Sigmoid colon (tissue), 6 donors: ENCODE measurements at regions not wholly inside any gene's neighbourhood (a gene's known extent, or its start where the extent isn't known, plus 50 kb on each side); places are given as distances from the start of the nearest gene placed in this dataset.

ENCODE experiments used
- DNase-seq: peaks from one replicate; pipeline ENCODE4 v3.0.0-alpha.2; 2019
- H3K27ac ChIP-seq, 4 donors: fragments of 200-600 bp; sonication (generic); one replicate each; pipeline ENCODE4 v1.5.1; 2016 to 2019; ENCODE audit warnings: mild to moderate bottlenecking in 1 of 4
- H3K27me3 ChIP-seq, 3 donors: fragments of 200-600 bp; sonication (generic); one replicate each; pipeline ENCODE4 v1.5.1; 2019; ENCODE audit warnings: mild to moderate bottlenecking in 1 of 3
- H3K36me3 ChIP-seq, 4 donors: fragments of 200-600 bp; sonication (generic); one replicate each; pipeline ENCODE4 v1.5.1; 2016 to 2019
- H3K4me1 ChIP-seq, 4 donors: fragments of 200-600 bp; sonication (generic); one replicate each; pipeline ENCODE4 v1.5.1; 2017 to 2019
- H3K4me3 ChIP-seq, 4 donors: fragments of 200-600 bp; sonication (generic); one replicate each; pipeline ENCODE4 v1.5.1; 2017 to 2019; ENCODE audit warnings: mild to moderate bottlenecking in 2 of 4, moderate library complexity in 1 of 4
- H3K9me3 ChIP-seq, 4 donors: fragments of 200-600 bp in 3 of 4; sonication (generic) in 3 of 4; one replicate each; pipeline versions ENCODE4 v1.5.1 to v1.6.1; 2013 to 2019
- CTCF ChIP-seq, 4 experiments: fragments of 450-650 bp in 3 of 4; fragments of 200-600 bp in 1 of 4; IDR thresholded peaks; one replicate each; pipeline ENCODE4 v1.5.1; 2016 to 2019; ENCODE audit warnings: antibody characterized with exemption in 4 of 4, mild to moderate bottlenecking in 3 of 4, moderate library complexity in 2 of 4
- EP300 ChIP-seq, 4 donors: sonication (generic); formaldehyde crosslinking; IDR thresholded peaks; one replicate each; pipeline ENCODE4 v1.6.1; 2017; ENCODE audit warnings: antibody characterized with exemption in 4 of 4
- POLR2A ChIP-seq, 2 donors: fragments of 450-650 bp; IDR thresholded peaks; one replicate each; pipeline ENCODE4 v1.6.1; 2016; ENCODE audit warnings: antibody characterized with exemption in 2 of 2, mild to moderate bottlenecking in 2 of 2, moderate library complexity in 2 of 2
- POLR2AphosphoS5 ChIP-seq, 4 donors: sonication (generic); formaldehyde crosslinking; IDR thresholded peaks; one replicate each; pipeline ENCODE4 v1.6.1; 2017; ENCODE audit warnings: antibody characterized with exemption in 4 of 4
- WGBS, 2 donors: extraction: QIAGEN DNeasy Blood & Tissue Kit; methylation state at CpG; one replicate each; pipeline ENCODE4 v1.1.7; 2013; 5-methylcytosine and 5-hydroxymethylcytosine counted together
- intact Hi-C: fragments of 100-400 bp; cut with DNase I; formaldehyde crosslinking; loops from one replicate; pipeline ENCODE4 v1.15.1; 2023
- donor health status: healthy with polysubstance abuse.
- donor health status: healthy.

GRCh38 chr10:78436706-78437406 lies 403.2 kb downstream of the RPS24 start:
- no peaks in the 10 kb centered on the region for H3K9me3 ChIP-seq
- no peaks in the 10 kb centered on the region for H3K36me3 ChIP-seq
- WGBS, 2 donors: 78 to 81% methylated on average over 8 of the region's 8 CpGs
- TF ChIP-seq POLR2AphosphoS5 (IDR thresholded peaks at IDR 0.05): no peak
- no peak for TF ChIP-seq EP300 (IDR thresholded peaks at IDR 0.05)
- peak overlapping the region in 3 of 4 donors; percentile 5 to 43 (median 10) for H3K27ac ChIP-seq
- peaks cover 0 to 74% (median 65%) of the 10 kb centered on the region in 4 donors for H3K4me1 ChIP-seq
- peak; percentile 40 for DNase-seq
- H3K4me3 ChIP-seq: no peak overlapping the region
- H3K27me3 ChIP-seq: no peaks in the 10 kb centered on the region
- intact Hi-C loops: no loop called here

GRCh38 chr10:78437407-78437768 lies 403.7 kb downstream of the RPS24 start:
- intact Hi-C loops: no loop called here
- H3K4me1 ChIP-seq: peaks cover 0 to 74% (median 65%) of the 10 kb centered on the region in 4 donors
- no peaks in the 10 kb centered on the region for H3K27me3 ChIP-seq
- no peak overlapping the region for H3K4me3 ChIP-seq
- 87 to 89% methylated on average over 5 of the region's 5 CpGs for WGBS, 2 donors
- H3K9me3 ChIP-seq: no peaks in the 10 kb centered on the region
- peak overlapping the region in 1 of 4 donors; percentile 43 for H3K27ac ChIP-seq
- TF ChIP-seq CTCF (IDR thresholded peaks at IDR 0.05) (no peak), POLR2AphosphoS5 (IDR thresholded peaks at IDR 0.05) (no peak), POLR2A (IDR thresholded peaks at IDR 0.05) (no peak), EP300 (IDR thresholded peaks at IDR 0.05) (no peak)
- peak; percentile 38 for DNase-seq
- H3K36me3 ChIP-seq: no peaks in the 10 kb centered on the region

GRCh38 chr10:78437998-78438906 lies 404.6 kb downstream of the RPS24 start:
- WGBS, 2 donors: 73 to 80% methylated on average over 9 of the region's 9 CpGs
- Histone ChIP-seq H3K27me3 (no peaks in the 10 kb centered on the region), H3K36me3 (no peaks in the 10 kb centered on the region), H3K4me1 (peaks cover 0 to 65% (median 58%) of the 10 kb centered on the region in 4 donors), H3K9me3 (no peaks in the 10 kb centered on the region), H3K27ac (no peak overlapping the region), H3K4me3 (no peak overlapping the region)
- intact Hi-C loops: no loop called here
- TF ChIP-seq EP300 (IDR thresholded peaks at IDR 0.05) (no peak), POLR2AphosphoS5 (IDR thresholded peaks at IDR 0.05) (no peak), CTCF (IDR thresholded peaks at IDR 0.05) (no peak), POLR2A (IDR thresholded peaks at IDR 0.05) (no peak)
- peak; percentile 63 for DNase-seq

DNA sequence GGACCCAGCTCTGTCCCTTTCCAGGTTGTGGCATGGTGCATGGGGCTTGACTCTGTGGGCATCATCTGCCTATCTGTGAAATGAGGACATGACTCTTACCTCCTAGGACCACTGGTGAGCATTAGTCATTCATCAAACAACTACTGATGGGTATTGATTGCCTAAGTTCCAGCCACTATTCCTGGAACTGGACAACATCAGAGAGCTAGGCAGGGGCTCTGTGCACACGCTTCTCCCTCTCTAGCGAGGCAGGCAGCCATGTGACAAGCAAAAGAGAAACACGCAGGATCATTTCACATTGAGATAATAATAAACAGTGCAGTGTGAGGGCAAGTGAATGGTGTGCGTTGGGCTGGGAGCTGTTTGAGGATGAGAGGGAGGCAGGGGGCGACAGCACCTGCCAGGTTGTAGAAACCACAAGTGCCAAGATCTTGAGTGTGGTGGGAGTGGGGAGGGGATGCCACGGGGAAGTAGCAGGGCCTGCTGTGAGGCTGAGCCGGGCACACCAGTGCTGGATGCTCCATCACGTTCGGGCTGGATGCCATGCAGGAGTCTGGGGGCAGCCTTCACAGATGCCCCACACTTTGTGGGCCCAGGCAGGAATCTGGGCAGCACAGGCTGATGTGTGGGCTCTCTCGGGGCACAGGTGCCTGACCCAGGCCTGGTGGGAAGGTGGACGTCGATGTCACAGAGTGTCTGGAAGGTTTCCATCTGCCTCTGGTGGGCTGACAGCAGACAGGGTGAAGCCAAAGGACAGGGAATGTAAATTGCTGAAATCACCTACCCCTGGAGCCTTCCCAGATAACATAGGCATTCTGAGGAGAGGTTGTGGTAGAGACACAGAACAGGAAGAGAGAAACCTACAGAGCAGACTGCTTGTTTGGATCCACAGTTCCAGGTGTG lies 405.5 kb downstream of the RPS24 start:
- Histone ChIP-seq H3K27ac (no peak overlapping the region), H3K9me3 (no peaks in the 10 kb centered on the region), H3K4me1 (peaks cover 0 to 56% (median 49%) of the 10 kb centered on the region in 4 donors), H3K36me3 (no peaks in the 10 kb centered on the region), H3K27me3 (no peaks in the 10 kb centered on the region), H3K4me3 (no peak overlapping the region)
- peak; percentile 48 for DNase-seq
- WGBS, 2 donors: 84 to 92% methylated on average over 12 of the region's 12 CpGs
- no peak for TF ChIP-seq CTCF (IDR thresholded peaks at IDR 0.05)
- TF ChIP-seq EP300 (IDR thresholded peaks at IDR 0.05): no peak
- no peak for TF ChIP-seq POLR2AphosphoS5 (IDR thresholded peaks at IDR 0.05)
- no peak for TF ChIP-seq POLR2A (IDR thresholded peaks at IDR 0.05)
- intact Hi-C loops: no loop called here
